ENCODE measurements at regions not wholly inside any gene's neighbourhood (a gene's known extent, or its start where the extent isn't known, plus 50 kb on each side); places are given as distances from the start of the nearest gene placed in this dataset.

GRCh38 chr7:41294556-41295454 is 408.1 kb downstream of the INHBA start:
- ChIA-PET POLR2A (ENCODE audit: partially characterized antibody) (no interaction called here), CTCF (ENCODE audit: partially characterized antibody) (interaction anchor here (1.1 kb wide), 1 partner anchor 411 kb away, joined by 3 read pairs; no protein-coding TSS in a partner anchor)
- Histone ChIP-seq H3K4me1 (replicated peaks in 1 of 4; ENCODE audit: control insufficient read depth in 3 of 4, insufficient read depth in 4 of 4, low read length in 3 of 4) (no peaks in the 10 kb centered on the region), H2BK20ac (ENCODE audit: low read length) (no peak overlapping the region), H3K9ac (replicated peaks in 1 of 4; ENCODE audit: extremely low read depth in 1 of 4, low read depth in 3 of 4, low read length in 3 of 4) (no peak overlapping the region), H3K36me3 (ENCODE audit: control insufficient read depth in 2 of 4, insufficient read depth in 4 of 4, low read length in 3 of 4) (no peaks in the 10 kb centered on the region), H3K27ac (ENCODE audit: low read depth, low read length) (no peak overlapping the region), H3K56ac (replicated peaks; ENCODE audit: insufficient read length, low read depth, low read length) (no peak overlapping the region), H3K23me2 (ENCODE audit: low read depth, low read length) (no peaks in the 10 kb centered on the region), H3K79me1 (ENCODE audit: low read depth, low read length) (no peaks in the 10 kb centered on the region; the same call in 1 of the 2 replicates), H2BK12ac (ENCODE audit: low read depth, low read length) (no peak overlapping the region), H2BK120ac (replicated peaks; ENCODE audit: low read depth, low read length) (no peak overlapping the region), H4K5ac (ENCODE audit: insufficient read length, low read depth, low read length) (no peak overlapping the region), H3K79me2 (ENCODE audit: control insufficient read depth in 1 of 2, insufficient read depth in 2 of 2, low read length in 2 of 2) (no peaks in the 10 kb centered on the region), H4K91ac (replicated peaks; ENCODE audit: insufficient read length, low read length) (no peak overlapping the region), H4K8ac (ENCODE audit: extremely low read depth, insufficient read depth, low read length) (no peak overlapping the region), H3K4me3 (ENCODE audit: extremely low read depth in 1 of 4, insufficient read depth in 2 of 4, low read depth in 3 of 4, low read length in 4 of 4) (no peak overlapping the region), H2BK5ac (ENCODE audit: low read depth, low read length) (no peak overlapping the region), H2AFZ (ENCODE audit: low read length) (no peak overlapping the region), H3K18ac (ENCODE audit: extremely low read depth, low read length) (no peak overlapping the region), H2AK5ac (ENCODE audit: low read depth, low read length) (no peak overlapping the region), H3K14ac (ENCODE audit: insufficient read length) (no peak overlapping the region), H3K4ac (replicated peaks; ENCODE audit: insufficient read length, low read depth, low read length) (no peak overlapping the region), H3K9me3 (ENCODE audit: insufficient read depth in 2 of 2, low read depth in 1 of 2, low read length in 1 of 2) (no peaks in the 10 kb centered on the region), H3K27me3 (replicated peaks in 1 of 4; ENCODE audit: control insufficient read depth in 3 of 4, extremely low read depth in 1 of 4, insufficient read depth in 3 of 4, low read length in 3 of 4) (no peaks in the 10 kb centered on the region), H3K4me2 (ENCODE audit: insufficient read depth in 1 of 2, low read depth in 2 of 2, low read length in 2 of 2) (no peak overlapping the region), H2BK15ac (ENCODE audit: low read length) (no peak overlapping the region), H3K23ac (ENCODE audit: insufficient read length) (no peak overlapping the region), H4K20me1 (replicated peaks in 1 of 2; ENCODE audit: control insufficient read depth in 1 of 2, insufficient read depth in 2 of 2, low read length in 2 of 2) (no peaks in the 10 kb centered on the region)
- no peak for FAIRE-seq
- 94% methylated on average over 4 of the region's 4 CpGs; no CpG with 5 or more reads in 1 of the 2 experiments for WGBS, 2 experiments (ENCODE audit: extremely low coverage in 1 of 2, insufficient coverage in 1 of 2, insufficient read length in 1 of 2, insufficient replicate concordance in 2 of 2, low coverage in 1 of 2, low lambda C conversion rate in 2 of 2, missing lambda C conversion rate in 1 of 2)
- TF ChIP-seq EP300 (IDR thresholded peaks at IDR 0.05; ENCODE audit: borderline replicate concordance in 1 of 2, low read depth in 2 of 2, low read length in 2 of 2): no peak
- no peak for TF ChIP-seq TAF1 (IDR thresholded peaks at IDR 0.05; ENCODE audit: low read depth, low read length)
- no peak for TF ChIP-seq GABPA (IDR thresholded peaks at IDR 0.05; ENCODE audit: borderline replicate concordance, insufficient read depth, low read length)
- TF ChIP-seq KDM4A (IDR thresholded peaks at IDR 0.05; ENCODE audit: low read depth, low read length, severe bottlenecking): no peak
- no peak for TF ChIP-seq SIRT6 (IDR thresholded peaks at IDR 0.05; ENCODE audit: low read length)
- no peak for TF ChIP-seq CBX5 (IDR thresholded peaks at IDR 0.05; ENCODE audit: low read depth, low read length)
- TF ChIP-seq ZNF274 (IDR thresholded peaks at IDR 0.05; ENCODE audit: borderline replicate concordance, extremely low read depth, low read length): no peak
- TF ChIP-seq NANOG (IDR thresholded peaks at IDR 0.05; ENCODE audit: insufficient read depth, low read depth, low read length, poor library complexity, severe bottlenecking): no peak
- no peak for TF ChIP-seq RBBP5 (IDR thresholded peaks at IDR 0.05; ENCODE audit: borderline replicate concordance, low read depth, low read length)
- no peak for DNase-seq (ENCODE audit: low read depth in 1 of 2, low spot score in 2 of 2)
